SH-SY5Y (cell line): ENCODE measurements at regions not wholly inside any gene's neighbourhood (a gene's known extent, or its start where the extent isn't known, plus 50 kb on each side); places are given as distances from the start of the nearest gene placed in this dataset.

Source experiments
- GATA2 ChIP-seq: IDR thresholded peaks from 2 replicates; pipeline ENCODE4 v1.6.1; 2011; ENCODE audit warnings: mild to moderate bottlenecking, low read depth, low read length
- GATA3 ChIP-seq: IDR thresholded peaks from 2 replicates; pipeline ENCODE4 v1.6.1; 2011; ENCODE audit warnings: low read depth, mild to moderate bottlenecking, low read length, moderate library complexity

DNA sequence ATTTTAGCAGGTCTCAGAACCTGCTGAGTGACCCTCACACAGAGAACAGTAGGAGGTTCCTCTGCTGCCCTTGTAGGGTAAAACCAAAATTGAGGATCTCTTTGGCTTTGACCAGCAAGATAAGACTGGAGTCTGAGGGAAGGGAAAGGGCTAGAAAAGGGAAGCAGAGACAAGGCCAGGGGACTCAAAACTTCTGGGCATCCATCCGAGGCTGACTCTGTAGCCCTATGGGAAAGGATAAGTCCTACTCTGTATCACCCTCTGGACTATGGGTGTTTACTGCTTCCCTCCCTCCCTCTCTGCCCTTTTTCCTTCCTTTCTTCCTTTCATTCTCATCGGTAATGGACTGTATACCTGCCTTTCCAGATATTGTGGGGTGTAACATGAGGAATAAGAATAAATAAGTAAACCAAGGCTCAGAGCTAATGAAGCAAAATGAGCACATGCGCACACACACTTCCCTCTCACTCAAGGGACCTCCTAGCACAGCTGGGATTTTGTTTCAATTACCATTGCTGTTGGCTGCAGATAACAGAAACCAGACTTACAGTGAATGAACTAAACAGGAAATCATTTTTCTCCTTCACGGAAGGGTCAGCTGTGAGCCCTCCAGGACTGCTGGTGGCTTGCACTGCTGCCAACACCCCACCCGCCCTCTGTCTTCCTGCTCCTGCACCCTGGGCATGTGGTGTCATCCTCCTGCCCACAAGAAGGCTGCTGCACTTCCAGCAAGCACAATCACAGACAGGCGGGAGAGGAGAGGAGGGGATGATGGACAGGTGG is 404.4 kb upstream of the CCDC196 start:
- TF ChIP-seq GATA3, result no peak
- TF ChIP-seq GATA2, result peak; percentile 43

DNA sequence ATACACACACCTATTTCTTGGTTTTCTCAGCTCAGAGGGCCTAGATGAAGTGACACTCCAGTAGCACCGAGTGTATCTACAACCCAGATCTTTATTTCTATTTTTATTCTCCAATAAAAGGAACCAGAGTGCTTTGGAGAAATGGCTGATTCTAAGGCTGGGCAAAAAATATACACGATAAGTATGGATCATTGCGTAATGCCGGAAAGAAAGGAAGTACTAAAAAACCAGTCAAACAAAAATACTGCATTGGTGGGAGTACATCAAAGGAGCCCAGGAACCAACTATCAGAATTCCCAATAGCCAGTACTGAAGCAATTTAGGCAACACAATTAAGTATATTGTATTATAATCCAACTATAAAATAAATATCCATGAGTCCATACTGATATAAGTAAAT is 400.9 kb upstream of the CCDC196 start:
- TF ChIP-seq GATA3 (no peak), GATA2 (no peak)

DNA sequence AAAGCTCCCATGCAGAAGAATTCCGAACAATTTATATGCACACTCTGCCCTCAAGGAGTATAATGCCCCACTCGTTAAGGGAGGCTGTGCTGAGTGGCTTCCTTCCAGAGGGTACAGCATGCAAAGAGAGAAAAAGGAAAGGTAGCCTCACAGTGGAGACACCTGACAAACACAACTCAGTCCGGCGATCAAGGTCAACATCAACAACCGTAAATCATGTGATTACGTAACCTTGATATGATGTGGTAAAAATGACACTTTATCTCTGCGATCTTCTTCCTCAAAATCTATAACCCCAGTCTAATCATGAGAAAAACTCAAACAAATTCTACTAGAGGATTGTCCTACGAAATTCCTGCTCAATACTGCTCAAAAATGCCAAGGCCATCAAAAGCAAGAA is 400.5 kb upstream of the CCDC196 start:
- TF ChIP-seq GATA2, result no peak
- no peak for TF ChIP-seq GATA3

DNA sequence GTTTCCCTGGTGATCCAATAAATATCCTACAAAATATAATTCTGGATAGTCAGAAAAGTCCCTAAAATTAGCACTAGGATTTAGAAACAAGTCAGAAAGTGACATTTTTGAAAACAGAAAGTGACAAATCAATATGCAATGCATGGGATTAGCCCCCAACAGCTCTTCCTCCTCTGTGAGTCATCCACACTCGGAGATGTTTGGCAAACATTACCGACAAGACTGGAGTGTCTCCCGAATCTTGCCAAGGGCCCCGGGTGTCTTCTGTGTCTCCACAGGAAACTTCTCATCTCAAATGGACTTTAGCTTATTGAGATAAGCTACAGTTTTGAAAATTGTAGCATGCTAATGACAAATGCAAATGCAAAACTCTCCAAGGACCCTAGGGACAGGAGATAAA is 398.9 kb upstream of the CCDC196 start:
- TF ChIP-seq GATA2 (no peak), GATA3 (no peak)

DNA sequence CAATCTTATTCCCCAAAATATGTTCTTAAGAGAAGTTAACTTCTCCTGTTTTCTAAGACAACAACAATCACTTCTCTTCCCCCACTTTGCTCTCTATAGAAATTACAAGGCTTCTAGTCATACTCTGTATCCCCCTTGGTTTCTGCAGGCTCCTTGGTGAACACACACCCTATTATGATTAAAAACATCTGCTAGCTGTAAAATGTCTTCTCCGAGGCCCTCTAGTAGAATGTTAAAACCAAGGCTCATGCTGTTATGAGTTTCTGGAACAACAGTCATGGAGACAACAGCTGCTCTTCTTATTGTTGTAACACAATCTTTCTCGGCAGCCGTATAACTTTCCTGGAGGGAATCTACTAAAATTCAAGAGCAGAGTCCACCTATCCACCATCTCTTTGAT is 397.5 kb upstream of the CCDC196 start:
- TF ChIP-seq GATA3 (no peak), GATA2 (no peak)

DNA sequence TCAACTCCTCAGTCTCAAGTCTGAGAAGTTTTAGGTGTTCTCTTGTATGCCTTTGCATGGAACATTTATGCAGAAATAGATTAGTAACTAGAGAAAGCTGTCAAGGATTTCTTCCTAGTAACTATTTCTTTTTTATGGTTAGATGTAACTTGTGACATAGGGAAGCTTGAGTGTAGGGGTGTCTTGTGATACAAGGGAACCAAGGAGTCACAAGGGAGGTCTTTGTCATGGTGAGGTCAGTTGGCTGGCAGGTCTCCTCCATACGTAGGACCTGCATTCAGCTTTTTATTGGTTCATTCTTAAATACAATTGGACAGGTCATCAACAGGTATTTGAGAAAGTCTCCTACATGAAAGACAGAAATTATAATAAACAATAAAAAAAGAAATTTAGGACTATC is 394.0 kb upstream of the CCDC196 start:
- TF ChIP-seq GATA3 (no peak), GATA2 (no peak)

DNA sequence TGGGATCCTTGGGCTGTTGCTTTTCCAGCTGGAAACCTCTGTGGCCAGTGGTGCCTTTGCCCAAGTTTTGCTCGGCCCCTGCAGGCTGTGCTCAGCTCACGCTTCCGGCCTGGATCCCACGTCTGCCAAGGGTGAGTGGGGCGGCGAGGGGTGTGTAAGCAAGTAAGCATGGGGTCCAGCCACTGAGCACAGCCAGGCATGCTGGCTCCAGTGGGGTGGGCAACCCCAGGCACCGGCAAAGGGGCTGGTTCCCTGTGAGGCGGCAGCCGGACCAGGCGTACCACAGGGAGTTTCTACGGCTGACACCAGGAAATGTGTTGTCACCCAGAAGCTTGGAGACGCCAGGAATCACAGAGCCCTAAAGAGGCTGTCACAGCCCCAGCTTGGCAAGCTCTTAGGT is 393.4 kb upstream of the CCDC196 start:
- TF ChIP-seq GATA2 (no peak), GATA3 (no peak)

DNA sequence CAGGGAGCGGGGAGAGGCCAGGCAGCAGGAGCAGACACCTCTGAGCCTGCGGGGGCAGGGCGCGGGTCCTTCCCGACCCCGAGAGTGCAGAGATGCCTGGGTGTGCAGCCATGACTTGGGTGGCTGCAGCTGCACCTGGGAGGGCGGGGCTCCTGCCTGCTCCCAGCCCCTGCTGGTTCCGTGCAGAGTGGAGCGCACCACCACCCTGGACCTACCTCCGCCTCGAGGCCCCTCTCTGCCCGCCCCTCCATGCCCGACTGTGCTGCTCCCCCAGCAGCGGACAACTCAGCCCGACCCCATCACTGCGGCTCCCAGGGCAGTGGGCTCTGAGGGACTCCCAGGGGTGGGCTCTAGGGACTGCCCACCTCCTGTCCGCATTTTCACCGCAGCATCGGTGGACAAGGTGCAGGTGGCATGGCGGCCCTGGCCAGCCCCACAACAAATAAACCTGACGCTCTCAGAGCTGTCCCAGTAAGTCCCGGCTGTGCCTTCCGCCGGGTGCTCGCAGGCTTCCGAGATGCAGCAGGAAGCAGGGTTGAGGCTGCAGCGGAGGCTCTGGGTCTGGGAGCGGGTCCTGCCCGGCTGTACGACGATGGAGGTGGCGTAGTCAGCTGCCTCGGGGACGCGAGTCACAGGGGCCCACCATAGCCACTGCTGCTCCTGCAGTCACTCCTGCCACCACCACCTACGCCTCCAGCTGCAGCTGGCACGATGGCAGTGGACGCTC is 392.0 kb upstream of the CCDC196 start:
- TF ChIP-seq GATA2 (no peak), GATA3 (no peak)

DNA sequence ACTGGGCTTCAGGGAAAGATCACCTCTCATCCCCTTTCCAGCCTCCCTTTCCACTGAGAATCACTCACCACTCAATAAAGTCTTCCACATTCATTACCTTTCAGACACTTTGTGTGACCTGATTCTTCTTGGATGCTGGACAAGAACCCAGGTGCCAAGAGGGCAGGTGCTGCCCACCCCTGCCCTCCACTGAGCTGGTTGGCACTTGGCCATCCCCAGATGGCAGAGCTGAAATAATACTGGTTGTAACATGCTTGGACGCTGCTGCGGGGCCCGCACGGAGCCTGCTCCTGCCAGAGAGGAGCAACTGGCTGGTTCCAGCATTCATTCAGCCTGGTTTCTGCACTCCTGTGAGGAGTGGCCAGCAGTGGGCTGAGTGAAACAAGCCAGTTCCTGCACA is 386.7 kb upstream of the CCDC196 start:
- TF ChIP-seq GATA3, result no peak
- no peak for TF ChIP-seq GATA2

DNA sequence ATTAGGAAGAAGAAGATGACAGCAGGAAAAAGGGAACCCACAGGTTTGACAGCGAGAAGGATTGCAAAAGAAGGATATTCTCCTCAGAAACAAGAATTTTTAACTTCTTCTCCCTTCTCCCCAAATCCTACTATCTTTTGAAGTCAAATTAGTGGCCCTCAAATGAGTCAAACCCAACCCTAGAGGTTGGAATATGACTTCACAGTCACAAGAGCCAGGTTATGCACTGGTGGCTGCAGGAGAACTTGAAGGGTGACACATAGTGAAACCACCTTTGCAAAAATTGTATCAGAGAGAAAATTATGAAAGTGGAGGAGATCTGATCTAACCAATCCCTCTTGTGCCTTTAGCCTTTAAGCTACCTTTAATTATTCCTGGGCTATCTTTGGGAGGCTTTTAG is 386.2 kb upstream of the CCDC196 start:
- TF ChIP-seq GATA3 (no peak), GATA2 (no peak)

DNA sequence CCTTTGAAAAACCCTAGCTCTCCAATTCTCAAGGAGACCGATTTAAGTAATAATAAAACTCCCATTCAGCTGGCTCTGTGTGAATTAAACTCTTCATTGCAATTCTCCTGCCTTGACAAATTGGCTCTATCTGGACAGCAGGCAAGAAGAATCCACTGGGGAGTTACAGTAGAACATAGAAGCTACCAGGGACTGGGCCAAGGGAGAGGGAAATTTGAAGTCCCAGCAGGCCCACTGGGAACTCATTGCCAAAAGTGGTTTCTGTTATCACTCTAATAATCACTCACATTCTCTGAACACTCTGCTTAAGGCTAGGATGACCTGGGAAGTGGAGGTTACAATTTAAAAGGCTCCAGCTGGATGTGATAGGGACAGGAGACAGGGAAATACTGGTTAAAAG is 384.5 kb upstream of the CCDC196 start:
- TF ChIP-seq GATA3 (no peak), GATA2 (no peak)

DNA sequence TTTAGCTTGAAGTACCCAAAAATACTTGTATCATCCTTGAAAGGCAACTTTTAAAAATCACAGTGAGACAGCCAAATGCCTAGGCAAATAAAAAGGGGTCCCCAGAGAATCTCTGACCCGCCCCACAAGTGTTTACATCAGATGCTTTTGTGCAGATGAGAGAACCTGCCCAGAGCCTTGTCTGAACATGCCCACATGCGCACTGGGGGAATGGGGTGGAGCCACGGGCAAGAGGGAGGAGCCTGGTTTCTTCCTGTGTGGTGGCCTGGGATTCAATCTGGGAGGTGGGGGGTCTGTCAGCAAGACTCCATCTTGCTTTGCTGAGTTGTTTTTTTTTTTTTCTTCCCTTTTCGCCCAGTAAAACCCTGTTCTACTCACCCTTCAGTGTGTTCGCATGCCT is 381.7 kb upstream of the CCDC196 start:
- TF ChIP-seq GATA3 (no peak), GATA2 (no peak)

DNA sequence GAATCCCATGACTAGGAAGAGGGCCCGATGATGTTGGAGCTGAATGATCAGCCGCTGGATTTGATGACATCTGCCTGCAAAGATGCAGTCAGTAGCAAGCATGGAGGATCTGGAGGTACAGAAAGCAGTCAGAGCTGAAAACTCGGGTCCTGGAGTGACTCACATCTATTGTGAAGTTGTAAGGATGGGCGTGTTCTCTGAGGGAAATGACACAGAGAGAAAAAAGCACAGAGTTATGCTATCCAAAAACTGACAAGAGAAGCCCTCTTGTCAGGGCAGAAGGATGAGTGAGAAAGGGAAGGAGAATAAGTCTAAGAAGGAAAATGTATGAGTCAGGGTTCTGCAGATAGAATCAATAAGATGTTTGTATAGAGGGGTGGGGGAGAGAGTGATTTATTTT is 380.4 kb upstream of the CCDC196 start:
- TF ChIP-seq GATA3 (no peak), GATA2 (no peak)

DNA sequence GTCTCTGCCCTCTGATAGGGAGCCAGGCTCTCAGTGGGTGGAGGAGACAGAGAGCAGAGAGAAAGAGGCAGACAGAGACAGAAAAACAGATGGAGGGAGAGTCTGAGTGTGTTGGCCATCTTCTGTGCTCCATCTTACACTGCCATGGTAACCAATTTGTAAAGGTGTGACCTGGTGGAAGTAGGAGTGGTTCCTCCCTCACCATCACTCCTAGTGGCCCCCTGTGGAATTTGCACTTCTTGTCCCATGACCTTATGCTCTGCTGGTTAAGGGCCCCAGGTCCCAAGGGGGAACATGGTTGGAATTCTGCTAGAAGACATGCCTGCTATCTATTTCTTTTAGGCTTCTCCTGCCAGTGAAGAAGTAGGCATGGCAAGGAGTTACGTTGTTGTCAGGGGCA is 376.7 kb upstream of the CCDC196 start:
- TF ChIP-seq GATA2 (no peak), GATA3 (no peak)

DNA sequence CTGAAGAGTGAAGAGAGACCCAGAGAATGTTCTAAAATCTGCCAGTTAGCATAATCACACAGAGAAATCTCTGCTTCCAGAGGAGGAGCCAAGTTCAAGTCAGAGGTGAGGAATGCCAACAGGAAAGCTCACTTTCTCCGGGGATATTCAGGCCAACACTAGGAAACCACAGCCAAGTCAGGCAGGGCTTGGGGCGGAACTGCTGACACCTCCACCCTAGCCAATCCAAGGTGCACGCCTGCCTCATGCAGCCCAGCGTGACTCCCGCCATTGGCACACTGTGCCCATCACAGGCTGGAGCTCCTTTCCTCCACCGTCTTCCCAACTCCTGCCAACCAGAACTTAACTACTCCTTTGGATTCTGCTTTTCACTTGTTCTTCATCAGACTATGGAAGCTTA is 374.3 kb upstream of the CCDC196 start:
- TF ChIP-seq GATA2, result no peak
- no peak for TF ChIP-seq GATA3

DNA sequence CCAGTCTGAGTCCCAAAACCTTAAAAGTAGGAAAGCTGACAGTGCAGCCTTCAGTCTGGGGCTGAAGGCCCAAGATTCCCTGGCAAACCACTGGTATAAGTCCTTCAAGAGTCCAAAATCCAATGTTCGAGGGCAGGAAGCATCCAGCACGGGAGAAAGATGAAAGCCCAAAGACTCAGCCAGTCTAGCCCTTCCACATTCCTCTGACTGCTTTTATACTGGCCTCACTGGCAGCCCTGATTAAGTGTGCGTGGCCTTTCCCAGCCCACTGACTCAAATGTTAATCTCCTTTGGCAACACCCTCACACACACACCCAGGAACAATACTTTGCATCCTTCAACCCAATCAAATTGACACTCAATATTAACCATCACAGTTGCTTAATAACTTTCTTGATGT is 372.1 kb upstream of the CCDC196 start:
- TF ChIP-seq GATA3, result no peak
- TF ChIP-seq GATA2, result no peak
